ENCODE measurements at regions not wholly inside any gene's neighbourhood (a gene's known extent, or its start where the extent isn't known, plus 50 kb on each side); places are given as distances from the start of the nearest gene placed in this dataset.

GRCh38 chr19:46944918-46945628 is 74.6 kb upstream of the NPAS1 start:
- no peak for DNase-seq (ENCODE audit: low read depth in 2 of 2)

GRCh38 chr19:46945694-46946489 is 73.7 kb upstream of the NPAS1 start:
- DNase-seq (ENCODE audit: low read depth in 2 of 2): no peak

DNA sequence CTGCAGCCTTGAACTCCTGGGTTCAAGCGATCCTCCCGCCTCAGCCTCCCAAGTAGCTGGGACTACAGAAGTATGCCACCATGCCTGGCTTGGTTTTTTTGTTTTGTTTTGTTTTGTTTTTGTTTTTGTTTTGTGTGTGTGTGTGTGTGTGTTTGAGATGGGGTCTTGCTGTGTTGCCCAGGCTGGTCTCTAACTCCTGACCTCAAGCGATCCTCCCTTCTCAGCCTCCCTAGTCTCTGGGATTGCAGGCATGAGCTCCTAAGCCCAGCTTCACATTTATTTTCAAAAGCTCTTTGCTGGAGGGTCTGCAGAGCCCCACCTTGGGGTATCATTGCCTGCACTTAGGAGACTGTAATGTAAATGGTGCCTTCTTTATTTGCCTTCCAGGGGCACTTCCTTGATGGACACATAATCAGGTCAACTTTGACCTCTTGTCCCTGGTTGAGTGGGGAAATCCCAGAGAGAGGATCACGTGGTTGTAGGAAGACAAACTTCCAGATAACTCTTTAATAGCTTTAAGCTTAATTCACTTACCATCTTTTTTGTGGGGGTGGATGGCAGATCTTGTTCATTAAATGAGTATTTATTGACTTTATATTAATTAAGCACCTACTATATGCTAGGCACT is 72.9 kb upstream of the NPAS1 start:
- no peak for DNase-seq (ENCODE audit: low read depth in 2 of 2)

DNA sequence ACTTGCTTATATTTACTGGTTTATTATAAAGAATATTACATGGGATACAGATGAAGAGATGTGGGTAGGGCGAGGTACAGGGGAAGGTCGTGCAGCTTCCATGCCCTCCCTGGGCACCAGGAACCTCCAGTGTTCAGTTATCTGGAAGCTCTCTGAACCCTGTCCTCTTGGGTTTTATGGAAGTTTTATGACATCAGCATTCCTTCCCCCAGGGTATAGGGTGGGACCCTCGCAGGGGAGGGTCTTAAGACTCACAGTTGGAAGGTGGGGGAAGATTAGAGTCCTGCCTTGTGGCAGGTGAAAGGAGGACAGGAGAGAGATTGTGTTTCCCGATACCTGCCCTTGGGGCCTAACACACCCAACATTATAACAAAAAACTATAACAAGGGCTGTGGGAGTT is 71.8 kb upstream of the NPAS1 start:
- no peak for DNase-seq (ENCODE audit: low read depth in 2 of 2)

- no peak for DNase-seq (ENCODE audit: low read depth in 2 of 2)
These were observed 69.0 kb upstream of the NPAS1 start for GRCh38 chr19:46950526-46951170.

GRCh38 chr19:46951171-46951986 is 68.3 kb upstream of the NPAS1 start:
- DNase-seq (ENCODE audit: low read depth in 2 of 2): no peak

DNA sequence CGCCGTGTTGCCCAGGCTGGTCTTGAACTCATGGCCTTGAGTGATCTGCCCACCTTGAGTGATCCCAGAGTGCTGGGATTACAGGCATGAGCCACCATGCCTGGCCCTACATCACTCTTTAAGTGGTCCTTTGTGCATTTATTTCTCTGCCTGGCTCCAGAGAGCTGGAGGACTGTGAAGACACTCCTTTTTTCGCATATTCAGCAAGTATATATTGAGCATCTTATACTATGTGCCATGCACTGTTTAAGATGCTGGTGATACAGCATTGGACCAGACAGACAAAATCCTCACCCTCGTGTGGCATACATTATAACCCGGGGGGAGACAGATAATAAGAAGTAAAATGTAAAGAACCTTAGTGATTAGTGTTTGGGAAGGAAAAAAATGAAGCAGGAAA is 66.8 kb upstream of the NPAS1 start:
- no peak for DNase-seq (ENCODE audit: low read depth in 2 of 2)

DNA sequence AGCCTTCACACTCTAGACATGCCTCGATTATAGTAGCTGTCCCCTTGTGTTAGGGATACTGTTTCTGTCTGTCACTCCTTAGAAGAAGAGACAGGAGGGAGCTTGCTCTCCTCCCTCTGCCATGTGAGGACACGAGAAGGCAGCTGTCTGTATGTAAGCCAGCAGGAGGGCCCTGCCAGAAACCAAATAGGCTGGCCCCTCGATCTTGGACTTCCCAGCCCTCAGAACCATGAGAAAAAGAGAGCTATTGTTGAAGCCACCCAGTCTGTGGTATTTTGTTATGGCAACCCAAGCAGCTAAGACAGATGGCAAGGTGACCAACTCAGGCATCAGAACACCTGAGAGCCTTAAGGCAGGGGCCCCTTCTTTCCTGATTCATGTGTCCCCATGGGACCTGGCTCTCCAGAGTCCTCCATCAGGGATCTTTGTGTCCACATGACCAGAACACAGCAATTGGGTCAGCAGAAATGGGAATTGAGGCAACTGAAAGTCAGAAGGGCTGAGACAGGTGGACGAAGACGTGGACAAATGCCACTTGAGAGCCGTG is 65.6 kb upstream of the NPAS1 start:
- no peak for DNase-seq (ENCODE audit: low read depth in 2 of 2)

DNA sequence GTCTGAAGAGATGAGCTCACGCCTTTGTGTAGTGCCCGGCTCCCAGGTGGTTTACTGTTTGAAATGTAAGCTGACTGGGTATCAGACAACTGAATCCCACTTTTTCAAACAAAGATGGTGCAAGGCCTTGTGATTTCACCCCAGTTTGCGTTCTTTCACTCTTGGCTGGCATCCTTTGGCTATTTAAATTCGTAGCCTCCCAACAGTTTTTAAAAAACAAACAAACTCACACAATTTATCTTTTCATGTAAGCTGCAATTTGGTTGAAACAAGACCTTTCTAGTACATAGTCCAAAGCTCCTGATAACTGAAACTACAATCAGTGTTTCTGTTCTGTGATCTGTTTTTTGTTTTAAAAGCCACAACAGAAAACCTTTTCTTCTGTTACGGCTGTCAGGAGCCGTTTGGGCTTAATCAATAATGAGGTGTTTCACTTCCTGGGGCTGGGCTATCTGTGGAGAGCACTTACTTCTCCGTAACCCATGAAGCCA is 65.1 kb upstream of the NPAS1 start:
- DNase-seq (ENCODE audit: low read depth in 2 of 2): no peak

- DNase-seq (ENCODE audit: low read depth in 2 of 2): peak in 1 of 2 donors; percentile 1
These were observed 64.4 kb upstream of the NPAS1 start for GRCh38 chr19:46954993-46955812.

- no peak for DNase-seq (ENCODE audit: low read depth in 2 of 2)
These were observed 63.7 kb upstream of the NPAS1 start for GRCh38 chr19:46955813-46956371.

GRCh38 chr19:46958532-46958931 is 61.1 kb upstream of the NPAS1 start:
- DNase-seq (ENCODE audit: low read depth in 2 of 2): no peak

- DNase-seq (ENCODE audit: low read depth in 2 of 2): no peak
These were observed 59.6 kb upstream of the NPAS1 start for GRCh38 chr19:46959894-46960556.

GRCh38 chr19:46962030-46962570 is 57.5 kb upstream of the NPAS1 start:
- DNase-seq (ENCODE audit: low read depth in 2 of 2): no peak

GRCh38 chr19:46963093-46963734 is 56.4 kb upstream of the NPAS1 start:
- no peak for DNase-seq (ENCODE audit: low read depth in 2 of 2)

DNA sequence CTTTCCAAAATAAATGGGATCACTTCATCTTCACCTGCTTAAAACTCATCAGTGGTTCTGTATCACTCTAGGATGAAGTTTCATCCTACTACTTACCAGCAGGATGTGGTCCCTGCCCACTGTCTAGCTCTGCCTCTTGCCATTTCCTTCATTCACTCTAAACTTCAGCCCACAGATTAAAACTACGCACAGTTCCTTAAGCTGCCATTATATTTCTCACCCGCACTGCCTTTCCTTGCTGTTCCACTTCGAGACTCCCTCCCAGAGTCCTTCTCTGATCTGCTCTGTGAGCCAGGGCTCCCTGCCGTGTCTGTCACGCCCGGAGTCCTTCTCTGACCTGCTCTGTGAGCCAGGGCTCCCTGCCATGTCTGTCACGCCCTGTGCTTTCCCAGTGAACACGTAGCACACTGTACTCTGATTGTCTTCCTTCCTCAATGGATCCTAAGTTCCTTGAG is 52.0 kb upstream of the NPAS1 start:
- DNase-seq (ENCODE audit: low read depth in 2 of 2): peak in 1 of 2 donors; percentile 4

Measured in stimulated activated CD8-positive, alpha-beta memory T cell treated with anti-CD3 and anti-CD28 coated beads, Interleukin-2, amount 100 ng/mL, for 1 hour (primary cell).